SK-N-SH (cell line): ENCODE measurements at regions not wholly inside any gene's neighbourhood (a gene's known extent, or its start where the extent isn't known, plus 50 kb on each side); places are given as distances from the start of the nearest gene placed in this dataset.

Experiments
- CTCF ChIA-PET: fragments of 300-600, 350-600 bp; formaldehyde crosslinking; extraction: SDS; loops from one replicate; lab custom pipeline; 2021; lab: Yijun Ruan, JAX
- POLR2A ChIA-PET: fragments of 350-600 bp; sonication (Branson Sonifier 250); formaldehyde crosslinking; extraction: SDS; loops from one replicate; lab custom pipeline; 2020; ENCODE audit warnings: antibody characterized with exemption, inconsistent platforms; lab: Yijun Ruan, JAX
- DNase-seq: peaks from one replicate; pipeline ENCODE4 v3.0.0; 2012
- H2AFZ ChIP-seq: fragments of 200-600 bp; sonication (generic); 2 replicates; pipeline ENCODE4 v1.8.1; 2016; ENCODE audit warnings: antibody characterized with exemption, mild to moderate bottlenecking, low read depth
- H3F3A ChIP-seq: fragments of 200-600 bp; sonication (generic); replicated peaks from 2 replicates; pipeline ENCODE3; 2016; ENCODE audit warnings: antibody characterized with exemption, mild to moderate bottlenecking; ENCODE audit not compliant: insufficient read depth
- H3K27ac ChIP-seq, 2 experiments: fragments of 200-500 bp in 1 of 2; fragments of 200-600 bp in 1 of 2; sonication (Bioruptor generic) in 1 of 2; sonication (generic), shearing (Covaris generic) in 1 of 2; 2 replicates each; pipeline versions ENCODE4 v1.5.1 to v1.6.1; 2014 to 2016; ENCODE audit warnings: low read depth in 2 of 2, inconsistent platforms in 1 of 2, low read length in 1 of 2, mild to moderate bottlenecking in 1 of 2, mixed read lengths in 1 of 2
- H3K27me3 ChIP-seq: fragments of 200-600 bp; sonication (generic), shearing (Covaris generic); 2 replicates; pipeline ENCODE4 v1.6.1; 2016; ENCODE audit warnings: mixed run types; ENCODE audit not compliant: insufficient read depth
- H3K36me3 ChIP-seq, 2 experiments: fragments of 200-500 bp in 1 of 2; fragments of 200-600 bp in 1 of 2; sonication (Bioruptor generic) in 1 of 2; sonication (generic) in 1 of 2; replicated peaks in 1 of 2; 2 replicates each; pipeline versions ENCODE3 to v1.5.1; 2014 to 2016; ENCODE audit warnings: low read length in 1 of 2, mild to moderate bottlenecking in 1 of 2; ENCODE audit not compliant: insufficient read depth in 2 of 2, control insufficient read depth in 1 of 2
- H3K4me1 ChIP-seq, 2 experiments: fragments of 200-500 bp in 1 of 2; fragments of 200-600 bp in 1 of 2; sonication (Bioruptor generic) in 1 of 2; sonication (generic), shearing (Covaris generic) in 1 of 2; 2 replicates each; pipeline versions ENCODE4 v1.5.1 to v1.6.1; 2014 to 2016; ENCODE audit warnings: low read depth in 1 of 2, low read length in 1 of 2, mixed run types in 1 of 2; ENCODE audit not compliant: insufficient read depth in 2 of 2, control insufficient read depth in 1 of 2
- H3K4me2 ChIP-seq: fragments of 200-600 bp; sonication (generic), shearing (Covaris generic); 2 replicates; pipeline ENCODE4 v1.6.1; 2017; ENCODE audit warnings: mixed run types
- H3K4me3 ChIP-seq, 2 experiments: fragments of 200-500 bp in 1 of 2; fragments of 200-600 bp in 1 of 2; sonication (Bioruptor generic) in 1 of 2; sonication (generic), shearing (Covaris generic) in 1 of 2; 2 replicates each; pipeline versions ENCODE4 v1.5.1 to v1.8.1; 2014 to 2016; ENCODE audit warnings: low read depth in 2 of 2, inconsistent platforms in 1 of 2, low read length in 1 of 2, mild to moderate bottlenecking in 1 of 2, mixed read lengths in 1 of 2, moderate library complexity in 1 of 2
- H3K79me2 ChIP-seq: fragments of 200-600 bp; sonication (generic); 2 replicates; pipeline ENCODE4 v1.8.1; 2017; ENCODE audit warnings: mild to moderate bottlenecking; ENCODE audit not compliant: insufficient read depth
- H3K9ac ChIP-seq: fragments of 200-600 bp; sonication (generic); 2 replicates; pipeline ENCODE4 v1.6.1; 2017; ENCODE audit warnings: mixed run types
- H3K9me2 ChIP-seq: fragments of 200-600 bp; sonication (generic); 2 replicates; pipeline ENCODE4 v1.6.1; 2017; ENCODE audit warnings: mixed run types
- H3K9me3 ChIP-seq: fragments of 200-600 bp; sonication (generic); 2 replicates; pipeline ENCODE4 v1.6.1; 2017; ENCODE audit warnings: mixed run types, mild to moderate bottlenecking, moderate library complexity
- H4K20me1 ChIP-seq: fragments of 200-600 bp; sonication (generic); 2 replicates; pipeline ENCODE4 v1.6.1; 2017; ENCODE audit warnings: mild to moderate bottlenecking, mixed run types; ENCODE audit not compliant: insufficient read depth
- CHD2 ChIP-seq: fragments of 150-350 bp; IDR thresholded peaks from 2 replicates; pipeline ENCODE4 v1.6.1; 2018; ENCODE audit warnings: low read length; ENCODE audit not compliant: partially characterized antibody
- ELF1 ChIP-seq: IDR thresholded peaks from 2 replicates; pipeline ENCODE4 v1.4.0; 2012
- EP300 ChIP-seq, 2 experiments: IDR thresholded peaks; 2 replicates each; pipeline versions ENCODE4 v1.4.0 to v1.6.1; 2012; ENCODE audit warnings: borderline replicate concordance in 1 of 2, low read depth in 1 of 2, low read length in 1 of 2
- FOSL2 ChIP-seq: IDR thresholded peaks from 2 replicates; pipeline ENCODE4 v1.4.0; 2012; ENCODE audit warnings: low read depth, mild to moderate bottlenecking, moderate library complexity, borderline replicate concordance
- FOXJ3 ChIP-seq: sonication (generic); formaldehyde crosslinking; IDR thresholded peaks from 2 replicates; pipeline ENCODE4 v1.5.1; 2020; ENCODE audit warnings: mild to moderate bottlenecking, missing genetic modification reagents
- GABPA ChIP-seq: IDR thresholded peaks from 2 replicates; pipeline ENCODE4 v1.4.0; 2012; ENCODE audit warnings: low read depth, mild to moderate bottlenecking
- GATA2 ChIP-seq: sonication (generic); formaldehyde crosslinking; IDR thresholded peaks from 2 replicates; pipeline ENCODE4 v1.5.0; 2020; ENCODE audit warnings: mild to moderate bottlenecking, missing genetic modification reagents
- MAX ChIP-seq: IDR thresholded peaks from 2 replicates; pipeline ENCODE4 v1.4.0; 2012; ENCODE audit warnings: low read depth
- MXI1 ChIP-seq: IDR thresholded peaks from 2 replicates; pipeline ENCODE4 v1.6.1; 2012; ENCODE audit warnings: mild to moderate bottlenecking, low read depth, low read length, improper control_type of control experiment
- NRF1 ChIP-seq: IDR thresholded peaks from 2 replicates; pipeline ENCODE4 v1.6.1; 2012; ENCODE audit warnings: low read depth, mild to moderate bottlenecking, low read length
- POLR2AphosphoS5 ChIP-seq: IDR thresholded peaks from 2 replicates; pipeline ENCODE4 v1.6.1; 2012; ENCODE audit warnings: low read depth, low read length
- RCOR1 ChIP-seq: fragments of 150-350 bp; IDR thresholded peaks from 2 replicates; pipeline ENCODE4 v1.6.1; 2017; ENCODE audit warnings: antibody characterized with exemption, low read length
- RFX5 ChIP-seq: IDR thresholded peaks from 2 replicates; pipeline ENCODE4 v1.6.1; 2012; ENCODE audit warnings: mild to moderate bottlenecking, improper control_type of control experiment, low read length
- SMC3 ChIP-seq: IDR thresholded peaks from 2 replicates; pipeline ENCODE4 v1.6.1; 2012; ENCODE audit warnings: low read depth, low read length, improper control_type of control experiment
- TAF1 ChIP-seq: IDR thresholded peaks from 2 replicates; pipeline ENCODE4 v1.6.1; 2012; ENCODE audit warnings: low read depth, mild to moderate bottlenecking, low read length, moderate library complexity, borderline replicate concordance
- TCF12 ChIP-seq: IDR thresholded peaks from 2 replicates; pipeline ENCODE4 v1.4.0; 2012
- TEAD4 ChIP-seq: IDR thresholded peaks from 2 replicates; pipeline ENCODE4 v1.4.0; 2012; ENCODE audit warnings: mild to moderate bottlenecking, borderline replicate concordance; ENCODE audit not compliant: insufficient read depth
- USF2 ChIP-seq: fragments of 150-350 bp; IDR thresholded peaks from 2 replicates; pipeline ENCODE4 v1.6.1; 2017; ENCODE audit warnings: antibody characterized with exemption, low read length, low read depth, borderline replicate concordance
- YY1 ChIP-seq: IDR thresholded peaks from 2 replicates; pipeline ENCODE4 v1.4.0; 2012; ENCODE audit warnings: low read depth, mild to moderate bottlenecking
- TF ChIP-seq, protein P1 (sequence below): IDR thresholded peaks from 2 replicates; pipeline ENCODE4 v1.4.0; 2012; ENCODE audit warnings: low read depth, borderline replicate concordance
- TF ChIP-seq, protein P2 (sequence below): IDR thresholded peaks from 2 replicates; pipeline ENCODE4 v1.4.0; 2012; ENCODE audit warnings: low read depth, borderline replicate concordance

DNA sequence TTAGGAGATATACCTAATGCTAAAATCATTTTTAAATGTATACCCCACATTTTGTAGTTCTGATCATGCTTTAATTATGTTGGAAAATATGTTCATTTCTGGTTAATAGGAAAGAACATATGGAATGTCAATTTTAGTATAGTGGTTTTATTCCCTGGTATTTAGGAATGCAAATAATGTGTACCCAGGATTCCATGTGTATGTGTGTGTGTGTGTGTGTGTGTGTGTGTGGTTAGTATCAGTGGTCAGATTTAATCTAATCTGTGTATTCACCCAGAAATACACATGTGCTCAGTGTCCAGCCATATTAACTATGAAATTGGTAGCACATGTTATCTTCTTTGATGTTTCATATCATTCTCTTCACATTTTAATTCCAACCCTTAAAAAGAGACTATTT lies 233.5 kb upstream of the DCBLD2 start:
- CTCF ChIA-PET: no interaction called here
- DNase-seq: no peak
- H3K4me1 ChIP-seq: no peaks in the 10 kb centered on the region; a peak in 1 of 4 replicates
- H3K9me3 ChIP-seq: no peaks in the 10 kb centered on the region
- no peak overlapping the region for H3K4me2 ChIP-seq
- TF ChIP-seq YY1: no peak
- no peak for TF ChIP-seq NRF1
- TF ChIP-seq EP300 (IDR thresholded peaks at IDR 0.05; ENCODE audit: borderline replicate concordance in 1 of 2, low read depth in 1 of 2, low read length in 1 of 2): no peak
- no peak for TF ChIP-seq TAF1
- TF ChIP-seq MAX: no peak
- no peak for TF ChIP-seq USF2
- TF ChIP-seq POLR2AphosphoS5: no peak
- TF ChIP-seq TCF12: no peak
- TF ChIP-seq, protein P1, sequence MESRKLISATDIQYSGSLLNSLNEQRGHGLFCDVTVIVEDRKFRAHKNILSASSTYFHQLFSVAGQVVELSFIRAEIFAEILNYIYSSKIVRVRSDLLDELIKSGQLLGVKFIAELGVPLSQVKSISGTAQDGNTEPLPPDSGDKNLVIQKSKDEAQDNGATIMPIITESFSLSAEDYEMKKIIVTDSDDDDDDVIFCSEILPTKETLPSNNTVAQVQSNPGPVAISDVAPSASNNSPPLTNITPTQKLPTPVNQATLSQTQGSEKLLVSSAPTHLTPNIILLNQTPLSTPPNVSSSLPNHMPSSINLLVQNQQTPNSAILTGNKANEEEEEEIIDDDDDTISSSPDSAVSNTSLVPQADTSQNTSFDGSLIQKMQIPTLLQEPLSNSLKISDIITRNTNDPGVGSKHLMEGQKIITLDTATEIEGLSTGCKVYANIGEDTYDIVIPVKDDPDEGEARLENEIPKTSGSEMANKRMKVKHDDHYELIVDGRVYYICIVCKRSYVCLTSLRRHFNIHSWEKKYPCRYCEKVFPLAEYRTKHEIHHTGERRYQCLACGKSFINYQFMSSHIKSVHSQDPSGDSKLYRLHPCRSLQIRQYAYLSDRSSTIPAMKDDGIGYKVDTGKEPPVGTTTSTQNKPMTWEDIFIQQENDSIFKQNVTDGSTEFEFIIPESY: no peak
- TF ChIP-seq ELF1: no peak
- TF ChIP-seq TEAD4: no peak
- no peak for TF ChIP-seq RFX5
- H3K27ac ChIP-seq: no peak overlapping the region
- H3F3A ChIP-seq: peaks cover 4% of the 10 kb centered on the region
- no peaks in the 10 kb centered on the region for H3K9me2 ChIP-seq
- no peaks in the 10 kb centered on the region for H3K27me3 ChIP-seq
- H3K4me3 ChIP-seq: no peak overlapping the region
- H3K9ac ChIP-seq: no peak overlapping the region
- H2AFZ ChIP-seq: no peak overlapping the region
- H3K79me2 ChIP-seq: no peaks in the 10 kb centered on the region
- POLR2A ChIA-PET: no interaction called here
- no peaks in the 10 kb centered on the region for H3K36me3 ChIP-seq
- H4K20me1 ChIP-seq: no peaks in the 10 kb centered on the region

- DNase-seq: no peak
Measured at GRCh38 chr3:99131876-99132275, 230.4 kb upstream of the DCBLD2 start.

More at GRCh38 chr3:99131876-99132275, 230.4 kb upstream of the DCBLD2 start:
- H3K4me3 ChIP-seq: no peak overlapping the region
- H3K4me1 ChIP-seq: no peaks in the 10 kb centered on the region; a peak in 1 of 4 replicates
- ChIA-PET POLR2A (no interaction called here), CTCF (no interaction called here)
- H3K27me3 ChIP-seq: no peaks in the 10 kb centered on the region
- no peaks in the 10 kb centered on the region for H3K79me2 ChIP-seq
- H3K27ac ChIP-seq: no peak overlapping the region
- no peaks in the 10 kb centered on the region for H4K20me1 ChIP-seq
- no peak overlapping the region for H3K4me2 ChIP-seq
- H3K9me2 ChIP-seq: no peaks in the 10 kb centered on the region
- TF ChIP-seq GATA2 (CRISPR knock-in tag) (no peak), FOSL2 (no peak), SMC3 (no peak), CHD2 (no peak), RCOR1 (no peak), TEAD4 (no peak), GABPA (no peak), POLR2AphosphoS5 (no peak), TAF1 (no peak), FOXJ3 (CRISPR knock-in tag) (no peak), MXI1 (no peak)
- TF ChIP-seq, protein P2, sequence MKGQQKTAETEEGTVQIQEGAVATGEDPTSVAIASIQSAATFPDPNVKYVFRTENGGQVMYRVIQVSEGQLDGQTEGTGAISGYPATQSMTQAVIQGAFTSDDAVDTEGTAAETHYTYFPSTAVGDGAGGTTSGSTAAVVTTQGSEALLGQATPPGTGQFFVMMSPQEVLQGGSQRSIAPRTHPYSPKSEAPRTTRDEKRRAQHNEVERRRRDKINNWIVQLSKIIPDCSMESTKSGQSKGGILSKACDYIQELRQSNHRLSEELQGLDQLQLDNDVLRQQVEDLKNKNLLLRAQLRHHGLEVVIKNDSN: no peak
- H3K9ac ChIP-seq: no peak overlapping the region
- no peaks in the 10 kb centered on the region for H3K9me3 ChIP-seq
- H2AFZ ChIP-seq: no peak overlapping the region; the same call in 1 of the 2 replicates
- H3F3A ChIP-seq: peaks cover 29% of the 10 kb centered on the region
- H3K36me3 ChIP-seq: no peaks in the 10 kb centered on the region
